DMS153 (cell line): ENCODE measurements at regions not wholly inside any gene's neighbourhood (a gene's known extent, or its start where the extent isn't known, plus 50 kb on each side); places are given as distances from the start of the nearest gene placed in this dataset.
A peak's percentile ranks its signal among the peaks of the same experiment; 100 is the strongest.
"Not testable (repeated sequence)": the region's sequence is repeated elsewhere in the genome, so short reads cannot be mapped to it uniquely, and the experiment has no call there.

Experiments used
- DNase-seq: peaks from one replicate; lab custom pipeline; 2025; lab: John Stamatoyannopoulos, UW

GRCh38 chr5:127133071-127133470 is 59.8 kb upstream of the C5orf63 start:
- DNase-seq: no peak

- DNase-seq: no peak
Measured at GRCh38 chr5:127136908-127137307, 63.6 kb upstream of the C5orf63 start.

- DNase-seq: no peak
Measured at GRCh38 chr5:127143722-127144121, 70.4 kb upstream of the C5orf63 start.

GRCh38 chr5:127153031-127153430 is 79.7 kb upstream of the C5orf63 start:
- no peak for DNase-seq

GRCh38 chr5:127153521-127153920 is 80.2 kb upstream of the C5orf63 start:
- no peak for DNase-seq

GRCh38 chr5:127163750-127164149 is 90.4 kb upstream of the C5orf63 start:
- no peak for DNase-seq

- no peak for DNase-seq
Measured at GRCh38 chr5:127170918-127171600, 97.8 kb upstream of the C5orf63 start.

GRCh38 chr5:127176769-127177168 is 103.5 kb upstream of the C5orf63 start:
- no peak for DNase-seq

- DNase-seq: not testable (repeated sequence)
Measured at GRCh38 chr5:127182631-127183030, 108.0 kb upstream of the MEGF10 start.

GRCh38 chr5:127183332-127183731 is 107.3 kb upstream of the MEGF10 start:
- no peak for DNase-seq

- no peak for DNase-seq
Measured at GRCh38 chr5:127184851-127185250, 105.7 kb upstream of the MEGF10 start.

GRCh38 chr5:127186657-127187056 is 103.9 kb upstream of the MEGF10 start:
- DNase-seq: no peak

GRCh38 chr5:127187706-127188105 is 102.9 kb upstream of the MEGF10 start:
- no peak for DNase-seq

GRCh38 chr5:127192150-127192549 is 98.4 kb upstream of the MEGF10 start:
- no peak for DNase-seq

- DNase-seq: no peak
Measured at GRCh38 chr5:127192836-127193338, 97.7 kb upstream of the MEGF10 start.

- no peak for DNase-seq
Measured at GRCh38 chr5:127196042-127196441, 94.6 kb upstream of the MEGF10 start.

GRCh38 chr5:127197402-127198167 is 93.0 kb upstream of the MEGF10 start:
- not testable (repeated sequence) for DNase-seq

GRCh38 chr5:127202738-127203137 is 87.9 kb upstream of the MEGF10 start:
- not testable (repeated sequence) for DNase-seq

- DNase-seq: no peak
Measured at GRCh38 chr5:127203818-127204217, 86.8 kb upstream of the MEGF10 start.

GRCh38 chr5:127205147-127205546 is 85.4 kb upstream of the MEGF10 start:
- DNase-seq: no peak

- DNase-seq: peak; percentile 82
Measured at GRCh38 chr5:127206320-127207113, 84.1 kb upstream of the MEGF10 start.

- DNase-seq: peak; percentile 13
Measured at GRCh38 chr5:127210042-127210441, 80.6 kb upstream of the MEGF10 start.

- DNase-seq: no peak
Measured at GRCh38 chr5:127213231-127213630, 77.4 kb upstream of the MEGF10 start.
